PC-9 (cell line): ENCODE measurements at regions not wholly inside any gene's neighbourhood (a gene's known extent, or its start where the extent isn't known, plus 50 kb on each side); places are given as distances from the start of the nearest gene placed in this dataset.

Experiments used
- BruUV-seq: library from RNA; stranded (reverse); fragments of 400-500 nt; replicated peaks from 2 replicates; lab custom pipeline; 2021; lab: Mats Ljungman, UMichigan
- CTCF ChIA-PET: fragments of 300-600 bp; sonication (Branson Sonifier 250); formaldehyde crosslinking; loops from one replicate; lab custom pipeline; 2022; ENCODE audit warnings: antibody characterized with exemption; lab: Charles Lee
- POLR2A ChIA-PET: fragments of 300-600 bp; sonication (Branson Sonifier 250); formaldehyde crosslinking; loops from one replicate; lab custom pipeline; 2022; ENCODE audit warnings: antibody characterized with exemption; ENCODE audit not compliant: unreplicated experiment; lab: Charles Lee
- DNase-seq, 2 experiments: peaks; one replicate each; pipeline versions ENCODE4 v3.0.0 to v3.0.0-alpha.2; 2015 to 2022; ENCODE audit warnings: mixed read lengths in 1 of 2
- H2AFZ ChIP-seq: fragments of 200-600 bp; sonication (generic); 2 replicates; pipeline ENCODE4 v1.8.1; 2017; ENCODE audit warnings: antibody characterized with exemption
- H3F3A ChIP-seq: fragments of 200-600 bp; sonication (generic); 2 replicates; pipeline ENCODE4 v1.8.1; 2017; ENCODE audit warnings: antibody characterized with exemption, mild to moderate bottlenecking, low read depth; ENCODE audit not compliant: insufficient read depth
- H3K27ac ChIP-seq: fragments of 200-600 bp; sonication (generic); 2 replicates; pipeline ENCODE4 v1.6.1; 2016; ENCODE audit warnings: mixed run types
- H3K27me3 ChIP-seq: fragments of 200-600 bp; sonication (generic); 2 replicates; pipeline ENCODE4 v1.6.1; 2016; ENCODE audit warnings: low read depth, mixed run types; ENCODE audit not compliant: insufficient read depth
- H3K36me3 ChIP-seq: fragments of 200-600 bp; sonication (generic); 2 replicates; pipeline ENCODE4 v1.6.1; 2016; ENCODE audit warnings: low read depth, mixed run types
- H3K4me1 ChIP-seq: fragments of 200-600 bp; sonication (generic); replicated peaks from 2 replicates; pipeline ENCODE4 v1.6.1; 2016; ENCODE audit warnings: mixed run types; ENCODE audit not compliant: insufficient read depth
- H3K4me2 ChIP-seq: fragments of 200-600 bp; sonication (generic); 2 replicates; pipeline ENCODE4 v1.6.1; 2017; ENCODE audit warnings: mixed run types
- H3K4me3 ChIP-seq: fragments of 200-600 bp; sonication (generic); 2 replicates; pipeline ENCODE4 v1.6.1; 2016; ENCODE audit warnings: mixed run types
- H3K79me2 ChIP-seq: fragments of 200-600 bp; sonication (generic); 2 replicates; pipeline ENCODE4 v1.6.1; 2017; ENCODE audit warnings: low read depth, mixed run types
- H3K9me2 ChIP-seq: fragments of 200-600 bp; sonication (generic); 2 replicates; pipeline ENCODE4 v1.8.1; 2017; ENCODE audit warnings: mild to moderate bottlenecking; ENCODE audit not compliant: insufficient read depth
- H3K9me3 ChIP-seq: fragments of 200-600 bp; sonication (generic); 2 replicates; pipeline ENCODE4 v1.8.1; 2016; ENCODE audit warnings: low read depth; ENCODE audit not compliant: insufficient read depth
- H4K20me1 ChIP-seq: fragments of 200-600 bp; sonication (generic); 2 replicates; pipeline ENCODE4 v1.8.1; 2017; ENCODE audit not compliant: insufficient read depth
- EZH2 ChIP-seq: fragments of 200-600 bp; sonication (generic); IDR thresholded peaks from 2 replicates; pipeline ENCODE4 v1.8.0; 2017; ENCODE audit warnings: antibody characterized with exemption, low read depth
- intact Hi-C: fragments of 100-400 bp; cut with micrococcal nuclease; formaldehyde crosslinking; loops from one replicate; pipeline ENCODE4 v1.10.0; 2022; ENCODE audit not compliant: unreplicated experiment
- TF ChIP-seq, protein P1 (sequence below): fragments of 200-600 bp; sonication (generic); conservative IDR thresholded peaks from 2 replicates; pipeline ENCODE4 v1.6.1; 2017; ENCODE audit warnings: mixed run types, antibody characterized with exemption, mild to moderate bottlenecking, moderate library complexity

DNA sequence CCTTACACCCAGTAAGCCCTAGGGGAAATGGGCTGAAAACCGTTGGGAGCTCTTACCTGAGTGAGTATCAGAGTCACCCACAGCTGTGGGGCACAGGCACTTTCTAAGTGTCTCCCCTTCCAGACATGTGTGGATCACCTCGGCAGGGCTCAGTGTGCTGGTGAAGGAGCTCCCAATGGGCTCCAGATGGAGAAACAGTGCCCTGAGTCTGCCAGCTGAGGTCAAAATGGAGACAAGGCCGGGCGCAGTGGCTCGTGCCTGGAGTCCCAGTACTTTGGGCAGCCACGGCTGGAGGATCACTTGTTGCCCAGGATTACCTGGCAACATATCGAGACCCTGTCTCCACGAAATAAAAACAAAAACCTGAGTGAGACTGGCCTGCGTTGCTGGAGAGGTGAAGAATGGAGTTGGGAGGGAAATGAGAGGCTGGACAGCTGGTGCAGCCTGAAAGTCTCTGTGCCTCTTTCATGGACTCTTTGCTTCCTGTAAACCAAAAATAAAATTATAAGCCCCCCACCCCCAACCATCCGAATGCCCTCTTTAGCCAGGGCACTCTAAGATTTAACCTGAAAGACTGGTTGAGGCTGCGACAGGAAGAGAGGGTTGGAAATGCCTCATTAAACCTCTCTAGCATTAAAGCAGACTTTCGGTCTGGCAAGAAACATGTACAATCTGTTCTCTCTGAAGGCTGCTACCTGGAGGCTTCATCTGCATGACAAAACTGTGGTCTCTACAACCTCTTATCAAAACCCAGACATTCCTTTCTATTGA is 111.8 kb downstream of the SNX19 start:
- intact Hi-C loops, result no loop called here
- no peaks in the 10 kb centered on the region for H3K4me1 ChIP-seq
- ChIA-PET POLR2A (no interaction called here), CTCF (no interaction called here)
- H3K27me3 ChIP-seq, result no peaks in the 10 kb centered on the region
- TF ChIP-seq, protein P1, sequence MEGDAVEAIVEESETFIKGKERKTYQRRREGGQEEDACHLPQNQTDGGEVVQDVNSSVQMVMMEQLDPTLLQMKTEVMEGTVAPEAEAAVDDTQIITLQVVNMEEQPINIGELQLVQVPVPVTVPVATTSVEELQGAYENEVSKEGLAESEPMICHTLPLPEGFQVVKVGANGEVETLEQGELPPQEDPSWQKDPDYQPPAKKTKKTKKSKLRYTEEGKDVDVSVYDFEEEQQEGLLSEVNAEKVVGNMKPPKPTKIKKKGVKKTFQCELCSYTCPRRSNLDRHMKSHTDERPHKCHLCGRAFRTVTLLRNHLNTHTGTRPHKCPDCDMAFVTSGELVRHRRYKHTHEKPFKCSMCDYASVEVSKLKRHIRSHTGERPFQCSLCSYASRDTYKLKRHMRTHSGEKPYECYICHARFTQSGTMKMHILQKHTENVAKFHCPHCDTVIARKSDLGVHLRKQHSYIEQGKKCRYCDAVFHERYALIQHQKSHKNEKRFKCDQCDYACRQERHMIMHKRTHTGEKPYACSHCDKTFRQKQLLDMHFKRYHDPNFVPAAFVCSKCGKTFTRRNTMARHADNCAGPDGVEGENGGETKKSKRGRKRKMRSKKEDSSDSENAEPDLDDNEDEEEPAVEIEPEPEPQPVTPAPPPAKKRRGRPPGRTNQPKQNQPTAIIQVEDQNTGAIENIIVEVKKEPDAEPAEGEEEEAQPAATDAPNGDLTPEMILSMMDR, result no peak
- TF ChIP-seq EZH2, result no peak
- DNase-seq, result no peak
- H3K27ac ChIP-seq, result no peak overlapping the region
- H3K9me2 ChIP-seq, result no peaks in the 10 kb centered on the region; the same call in 1 of the 2 replicates
- no peaks in the 10 kb centered on the region for H4K20me1 ChIP-seq
- H3K36me3 ChIP-seq, result no peaks in the 10 kb centered on the region
- BruUV-seq, result no TSS peak
- no peak overlapping the region for H3K4me2 ChIP-seq
- H3K4me3 ChIP-seq, result no peak overlapping the region
- no peak overlapping the region for H2AFZ ChIP-seq
- no peaks in the 10 kb centered on the region for H3K79me2 ChIP-seq
- no peaks in the 10 kb centered on the region for H3K9me3 ChIP-seq
- H3F3A ChIP-seq, result no peaks in the 10 kb centered on the region

DNA sequence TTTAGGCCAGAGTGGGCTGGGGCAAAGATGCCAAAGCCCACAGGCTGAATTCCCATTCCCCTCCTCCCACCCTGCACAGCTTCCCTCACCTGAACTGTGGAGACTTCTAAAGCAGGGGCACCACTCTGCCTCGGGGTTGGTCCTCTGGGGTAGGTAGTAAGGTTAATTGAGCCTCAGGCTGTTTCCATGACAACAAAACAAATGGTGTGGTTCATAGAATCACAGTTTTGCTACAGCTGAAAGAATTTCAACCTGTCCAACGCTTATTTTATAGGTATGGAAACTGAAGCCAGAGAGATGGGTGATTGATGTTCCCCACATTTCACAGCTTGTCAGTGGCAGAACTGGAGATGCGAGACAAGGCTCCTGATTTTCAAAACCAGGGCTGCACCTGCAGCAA is 109.5 kb downstream of the SNX19 start:
- CTCF ChIA-PET, result no interaction called here
- Histone ChIP-seq H3K9me3 (no peaks in the 10 kb centered on the region), H3F3A (no peaks in the 10 kb centered on the region), H3K27ac (no peak overlapping the region), H3K9me2 (no peaks in the 10 kb centered on the region; the same call in 1 of the 2 replicates), H3K27me3 (no peaks in the 10 kb centered on the region), H3K36me3 (no peaks in the 10 kb centered on the region), H3K4me2 (no peak overlapping the region), H3K79me2 (no peaks in the 10 kb centered on the region), H3K4me3 (no peak overlapping the region), H3K4me1 (no peaks in the 10 kb centered on the region), H2AFZ (no peak overlapping the region), H4K20me1 (no peaks in the 10 kb centered on the region)
- POLR2A ChIA-PET, result interaction anchor here (0.5 kb wide), 1 partner anchor 31 kb away, joined by 3 read pairs; no protein-coding TSS in a partner anchor
- DNase-seq, result no peak
- TF ChIP-seq, protein P1, result no peak
- TF ChIP-seq EZH2, result no peak
- no TSS peak for BruUV-seq
- intact Hi-C loops, result no loop called here

DNA sequence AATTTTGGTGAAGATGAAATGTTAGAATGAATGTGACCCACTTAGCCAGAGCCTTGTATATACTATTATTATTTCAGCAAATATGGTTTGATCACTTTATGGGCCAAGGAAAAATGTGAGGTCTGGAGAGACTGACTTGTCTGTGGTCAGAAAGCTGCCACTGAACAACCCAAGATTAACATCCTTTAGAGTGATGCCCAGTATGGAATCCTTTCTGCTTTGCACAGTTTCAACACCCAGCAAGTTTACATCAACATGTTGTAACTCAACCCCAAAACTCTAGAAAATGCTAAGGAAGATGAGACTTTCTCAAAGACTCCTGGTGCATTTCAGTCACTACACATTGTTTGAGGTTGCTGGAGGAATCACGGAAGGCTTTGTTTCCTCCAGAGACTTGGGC is 107.7 kb downstream of the SNX19 start:
- H2AFZ ChIP-seq, result no peak overlapping the region
- H4K20me1 ChIP-seq, result no peaks in the 10 kb centered on the region
- no peaks in the 10 kb centered on the region for H3K9me3 ChIP-seq
- H3K27me3 ChIP-seq, result no peaks in the 10 kb centered on the region
- H3K36me3 ChIP-seq, result no peaks in the 10 kb centered on the region
- H3K9me2 ChIP-seq, result no peaks in the 10 kb centered on the region; the same call in 1 of the 2 replicates
- intact Hi-C loops, result no loop called here
- no peak overlapping the region for H3K27ac ChIP-seq
- no peaks in the 10 kb centered on the region for H3K79me2 ChIP-seq
- no peaks in the 10 kb centered on the region for H3F3A ChIP-seq
- no peak overlapping the region for H3K4me3 ChIP-seq
- CTCF ChIA-PET, result no interaction called here
- DNase-seq, result no peak
- no peak overlapping the region for H3K4me2 ChIP-seq
- no TSS peak for BruUV-seq
- POLR2A ChIA-PET, result no interaction called here
- no peak for TF ChIP-seq EZH2
- TF ChIP-seq, protein P1, result no peak
- no peaks in the 10 kb centered on the region for H3K4me1 ChIP-seq
